Colonic mucosa (tissue), 4 donors: ENCODE measurements at regions not wholly inside any gene's neighbourhood (a gene's known extent, or its start where the extent isn't known, plus 50 kb on each side); places are given as distances from the start of the nearest gene placed in this dataset.

ENCODE experiments used
- DNase-seq: peaks from one replicate; pipeline ENCODE4 v3.0.0-alpha.2; 2020
- H3K27ac ChIP-seq: fragments of 200-600 bp; one replicate; pipeline ENCODE4 v1.8.0; 2021
- H3K27me3 ChIP-seq: fragments of 200-600 bp; one replicate; pipeline ENCODE4 v1.8.0; 2021
- H3K36me3 ChIP-seq: fragments of 200-600 bp; one replicate; pipeline ENCODE4 v1.8.0; 2021
- H3K4me1 ChIP-seq: fragments of 200-600 bp; one replicate; pipeline ENCODE4 v1.8.0; 2021; ENCODE audit warnings: mild to moderate bottlenecking
- H3K4me3 ChIP-seq: fragments of 200-600 bp; one replicate; pipeline ENCODE4 v1.8.0; 2021
- H3K9ac ChIP-seq, 2 donors: one replicate each; pipeline ENCODE4 v1.7.0; 2013; ENCODE audit warnings: control low read depth in 2 of 2, low read depth in 2 of 2, low read length in 2 of 2
- H3K9me3 ChIP-seq: fragments of 200-600 bp; one replicate; pipeline ENCODE4 v1.8.0; 2021
- intact Hi-C: fragments of 100-400 bp; cut with DNase I; formaldehyde crosslinking; loops from one replicate; pipeline ENCODE4 v1.14.1; 2022
- TF ChIP-seq, protein P1 (sequence below): fragments of 200-600 bp; IDR thresholded peaks from one replicate; pipeline ENCODE4 v1.8.0; 2022; ENCODE audit warnings: antibody characterized with exemption, mild to moderate bottlenecking
- donor health status: healthy.
- donor health status: DM: no; HTN: no; CAD: no.
- donor health status: DM: no; HTN: no; CAD: no.

- no peaks in the 10 kb centered on the region for H3K27me3 ChIP-seq
- H3K36me3 ChIP-seq = no peaks in the 10 kb centered on the region
- no peak overlapping the region for H3K4me3 ChIP-seq
- no peaks in the 10 kb centered on the region for H3K9me3 ChIP-seq
- no peak overlapping the region for H3K27ac ChIP-seq
- intact Hi-C loops = no loop called here
- TF ChIP-seq, protein P1, sequence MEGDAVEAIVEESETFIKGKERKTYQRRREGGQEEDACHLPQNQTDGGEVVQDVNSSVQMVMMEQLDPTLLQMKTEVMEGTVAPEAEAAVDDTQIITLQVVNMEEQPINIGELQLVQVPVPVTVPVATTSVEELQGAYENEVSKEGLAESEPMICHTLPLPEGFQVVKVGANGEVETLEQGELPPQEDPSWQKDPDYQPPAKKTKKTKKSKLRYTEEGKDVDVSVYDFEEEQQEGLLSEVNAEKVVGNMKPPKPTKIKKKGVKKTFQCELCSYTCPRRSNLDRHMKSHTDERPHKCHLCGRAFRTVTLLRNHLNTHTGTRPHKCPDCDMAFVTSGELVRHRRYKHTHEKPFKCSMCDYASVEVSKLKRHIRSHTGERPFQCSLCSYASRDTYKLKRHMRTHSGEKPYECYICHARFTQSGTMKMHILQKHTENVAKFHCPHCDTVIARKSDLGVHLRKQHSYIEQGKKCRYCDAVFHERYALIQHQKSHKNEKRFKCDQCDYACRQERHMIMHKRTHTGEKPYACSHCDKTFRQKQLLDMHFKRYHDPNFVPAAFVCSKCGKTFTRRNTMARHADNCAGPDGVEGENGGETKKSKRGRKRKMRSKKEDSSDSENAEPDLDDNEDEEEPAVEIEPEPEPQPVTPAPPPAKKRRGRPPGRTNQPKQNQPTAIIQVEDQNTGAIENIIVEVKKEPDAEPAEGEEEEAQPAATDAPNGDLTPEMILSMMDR = no peak
- H3K9ac ChIP-seq = no peak overlapping the region
- no peaks in the 10 kb centered on the region for H3K4me1 ChIP-seq
- DNase-seq = no peak
Observed at GRCh38 chr2:142668420-142668819, 209.0 kb upstream of the KYNU start.

DNA sequence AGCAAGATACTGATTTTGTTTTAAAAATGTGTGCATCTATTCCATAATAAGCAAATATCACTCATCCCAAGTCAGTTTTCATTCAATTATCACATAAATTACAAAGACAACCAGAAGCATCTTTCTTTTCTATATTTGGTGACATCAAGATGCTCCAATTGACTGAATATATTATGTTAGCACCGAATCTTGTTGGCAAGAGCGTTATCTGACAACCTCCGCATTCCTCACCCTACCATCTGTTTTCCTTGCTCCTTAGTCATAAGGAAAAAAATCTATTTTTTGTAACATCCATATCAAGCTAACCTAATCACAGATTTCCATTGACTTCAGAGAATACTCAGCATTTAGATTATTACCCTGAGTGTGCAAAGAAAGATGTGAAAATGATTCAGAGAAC, 212.2 kb upstream of the KYNU start:
- TF ChIP-seq, protein P1 = no peak
- DNase-seq = no peak
- Histone ChIP-seq H3K27ac (no peak overlapping the region), H3K4me3 (no peak overlapping the region), H3K9ac (no peak overlapping the region), H3K9me3 (no peaks in the 10 kb centered on the region), H3K36me3 (no peaks in the 10 kb centered on the region), H3K27me3 (no peaks in the 10 kb centered on the region), H3K4me1 (no peaks in the 10 kb centered on the region)
- intact Hi-C loops = no loop called here

DNA sequence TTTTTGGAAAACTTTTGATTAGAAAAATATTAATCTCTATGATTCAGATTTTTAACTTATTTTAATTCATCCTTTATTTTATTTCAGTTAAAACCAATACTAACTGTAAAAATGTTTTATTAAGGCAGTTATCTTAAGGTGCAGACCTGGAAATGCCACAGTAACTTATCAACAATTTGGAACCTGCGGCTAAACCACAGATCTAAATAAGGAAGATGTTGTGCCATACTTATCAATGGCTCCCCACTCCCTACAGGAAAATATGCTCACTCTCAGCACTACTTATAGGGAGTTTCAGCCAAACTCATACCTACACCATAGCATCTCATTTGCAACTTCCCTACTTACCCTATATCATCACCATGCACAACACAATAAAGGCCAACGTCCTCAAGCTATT, 226.9 kb upstream of the KYNU start:
- Histone ChIP-seq H3K27ac (no peak overlapping the region), H3K9ac (no peak overlapping the region), H3K9me3 (no peaks in the 10 kb centered on the region), H3K27me3 (no peaks in the 10 kb centered on the region), H3K4me3 (no peak overlapping the region), H3K36me3 (no peaks in the 10 kb centered on the region), H3K4me1 (no peaks in the 10 kb centered on the region)
- intact Hi-C loops = no loop called here
- TF ChIP-seq, protein P1 = no peak
- DNase-seq = no peak

DNA sequence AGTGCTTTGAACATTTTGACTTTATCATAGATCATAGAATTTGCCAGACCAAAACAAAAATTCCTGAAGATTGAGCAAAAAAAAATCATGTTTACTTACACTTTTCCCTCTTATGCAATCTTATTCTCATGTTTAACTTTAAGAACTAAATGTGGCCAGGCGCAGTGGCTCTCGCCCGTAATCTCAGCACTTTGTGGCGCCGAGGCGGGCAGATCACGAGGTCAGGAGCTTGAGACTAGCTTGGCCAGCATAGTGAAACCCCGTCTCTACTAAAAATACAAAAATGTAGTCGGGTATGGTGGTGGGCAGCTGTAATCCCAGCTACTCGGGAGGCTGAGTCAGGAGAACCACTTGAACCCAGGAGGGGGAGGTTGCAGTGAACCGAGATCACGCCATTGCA, 227.9 kb upstream of the KYNU start:
- Histone ChIP-seq H3K27ac (no peak overlapping the region), H3K9ac (no peak overlapping the region), H3K9me3 (no peaks in the 10 kb centered on the region), H3K27me3 (no peaks in the 10 kb centered on the region), H3K4me1 (no peaks in the 10 kb centered on the region), H3K36me3 (no peaks in the 10 kb centered on the region), H3K4me3 (no peak overlapping the region)
- intact Hi-C loops = no loop called here
- no peak for DNase-seq
- TF ChIP-seq, protein P1 = no peak

- no peak overlapping the region for H3K4me3 ChIP-seq
- no peaks in the 10 kb centered on the region for H3K9me3 ChIP-seq
- no peak for DNase-seq
- no peak overlapping the region for H3K9ac ChIP-seq
- H3K36me3 ChIP-seq = no peaks in the 10 kb centered on the region
- TF ChIP-seq, protein P1 = no peak
- no peaks in the 10 kb centered on the region for H3K4me1 ChIP-seq
- H3K27ac ChIP-seq = no peak overlapping the region
- intact Hi-C loops = no loop called here
- H3K27me3 ChIP-seq = no peaks in the 10 kb centered on the region
Observed at GRCh38 chr2:142642650-142643049, 234.8 kb upstream of the KYNU start.

- H3K4me1 ChIP-seq = no peaks in the 10 kb centered on the region
- no peaks in the 10 kb centered on the region for H3K9me3 ChIP-seq
- TF ChIP-seq, protein P1 = no peak
- H3K9ac ChIP-seq = no peak overlapping the region
- no peaks in the 10 kb centered on the region for H3K36me3 ChIP-seq
- H3K27ac ChIP-seq = no peak overlapping the region
- no peak overlapping the region for H3K4me3 ChIP-seq
- no peak for DNase-seq
- intact Hi-C loops = no loop called here
- no peaks in the 10 kb centered on the region for H3K27me3 ChIP-seq
Observed at GRCh38 chr2:142629193-142629592, 248.3 kb upstream of the KYNU start.
